Peyer's patch (tissue), 4 donors: ENCODE measurements at regions not wholly inside any gene's neighbourhood (a gene's known extent, or its start where the extent isn't known, plus 50 kb on each side); places are given as distances from the start of the nearest gene placed in this dataset.

Experiments used
- DNase-seq, 3 donors: peaks; one replicate each; pipeline ENCODE4 v3.0.0-alpha.2; 2017 to 2019
- H3K27ac ChIP-seq, 4 donors: fragments of 200-600 bp; sonication (generic); one replicate each; pipeline ENCODE4 v1.5.1; 2016 to 2019
- H3K27me3 ChIP-seq, 2 donors: fragments of 200-600 bp; sonication (generic); one replicate each; pipeline ENCODE4 v1.5.1; 2019
- H3K36me3 ChIP-seq, 3 donors: fragments of 200-600 bp; sonication (generic); one replicate each; pipeline ENCODE4 v1.5.1; 2016 to 2019
- H3K4me1 ChIP-seq, 4 donors: fragments of 200-600 bp; sonication (generic); one replicate each; pipeline ENCODE4 v1.5.1; 2016 to 2019
- H3K4me3 ChIP-seq, 4 donors: fragments of 200-600 bp; sonication (generic); 1 replicate in 3 of 4; 2 replicates in 1 of 4; pipeline ENCODE4 v1.5.1; 2016 to 2019; ENCODE audit warnings: mild to moderate bottlenecking in 1 of 4
- H3K9me3 ChIP-seq, 4 donors: fragments of 200-600 bp; sonication (generic); one replicate each; pipeline ENCODE4 v1.5.1; 2016 to 2019; ENCODE audit warnings: mild to moderate bottlenecking in 1 of 4
- CTCF ChIP-seq, 6 experiments: fragments of 450-650 bp in 4 of 6; fragments of 200-600 bp in 2 of 6; sonication (generic) in 1 of 6; IDR thresholded peaks; one replicate each; pipeline ENCODE4 v1.5.1; 2017 to 2019; ENCODE audit warnings: antibody characterized with exemption in 6 of 6, mild to moderate bottlenecking in 3 of 6, moderate library complexity in 1 of 6
- POLR2A ChIP-seq, 2 donors: fragments of 450-650 bp; IDR thresholded peaks; one replicate each; pipeline ENCODE4 v1.5.1; 2017; ENCODE audit warnings: antibody characterized with exemption in 2 of 2, mild to moderate bottlenecking in 2 of 2, moderate library complexity in 2 of 2

- DNase-seq = no peak
- no peak for TF ChIP-seq POLR2A (IDR thresholded peaks at IDR 0.05)
- no peak for TF ChIP-seq CTCF (IDR thresholded peaks at IDR 0.05)
Observed at GRCh38 chr12:109648521-109648920, 65.1 kb upstream of the FAM222A start.

GRCh38 chr12:109650808-109651207, 62.8 kb upstream of the FAM222A start:
- Histone ChIP-seq H3K27me3 (no peaks in the 10 kb centered on the region), H3K4me3 (no peak overlapping the region), H3K27ac (no peak overlapping the region), H3K36me3 (no peaks in the 10 kb centered on the region), H3K9me3 (no peaks in the 10 kb centered on the region), H3K4me1 (peaks cover 0 to 10% (median 0%) of the 10 kb centered on the region in 4 donors)
- no peak for DNase-seq
- TF ChIP-seq CTCF (IDR thresholded peaks at IDR 0.05) = no peak
- no peak for TF ChIP-seq POLR2A (IDR thresholded peaks at IDR 0.05)

More at GRCh38 chr12:109648521-109648920, 65.1 kb upstream of the FAM222A start:
- Histone ChIP-seq H3K36me3 (no peaks in the 10 kb centered on the region), H3K4me1 (peaks cover 0 to 10% (median 0%) of the 10 kb centered on the region in 4 donors), H3K4me3 (no peak overlapping the region), H3K9me3 (no peaks in the 10 kb centered on the region), H3K27ac (peak overlapping the region in 1 of 4 donors; percentile 43), H3K27me3 (no peaks in the 10 kb centered on the region)

GRCh38 chr12:109651596-109651995, 62.0 kb upstream of the FAM222A start:
- TF ChIP-seq POLR2A (IDR thresholded peaks at IDR 0.05) = no peak
- no peak for TF ChIP-seq CTCF (IDR thresholded peaks at IDR 0.05)
- no peaks in the 10 kb centered on the region for H3K27me3 ChIP-seq

GRCh38 chr12:109652233-109652976, 61.2 kb upstream of the FAM222A start:
- no peak for DNase-seq
- no peaks in the 10 kb centered on the region for H3K36me3 ChIP-seq

More at GRCh38 chr12:109651596-109651995, 62.0 kb upstream of the FAM222A start:
- Histone ChIP-seq H3K36me3 (no peaks in the 10 kb centered on the region), H3K9me3 (no peaks in the 10 kb centered on the region), H3K27ac (no peak overlapping the region), H3K4me1 (peaks cover 0 to 10% (median 0%) of the 10 kb centered on the region in 4 donors), H3K4me3 (no peak overlapping the region)
- DNase-seq = no peak

GRCh38 chr12:109652977-109653264, 60.7 kb upstream of the FAM222A start:
- TF ChIP-seq POLR2A (IDR thresholded peaks at IDR 0.05) = no peak
- no peak for TF ChIP-seq CTCF (IDR thresholded peaks at IDR 0.05)
- Histone ChIP-seq H3K36me3 (no peaks in the 10 kb centered on the region), H3K27ac (no peak overlapping the region), H3K9me3 (no peaks in the 10 kb centered on the region), H3K4me3 (no peak overlapping the region), H3K27me3 (no peaks in the 10 kb centered on the region), H3K4me1 (peaks cover 0 to 10% (median 0%) of the 10 kb centered on the region in 4 donors)
- no peak for DNase-seq

More at GRCh38 chr12:109652233-109652976, 61.2 kb upstream of the FAM222A start:
- no peaks in the 10 kb centered on the region for H3K27me3 ChIP-seq
- H3K4me3 ChIP-seq = no peak overlapping the region
- no peak overlapping the region for H3K27ac ChIP-seq
- H3K4me1 ChIP-seq = peaks cover 0 to 10% (median 0%) of the 10 kb centered on the region in 4 donors
- TF ChIP-seq CTCF (IDR thresholded peaks at IDR 0.05) (no peak), POLR2A (IDR thresholded peaks at IDR 0.05) (no peak)
- H3K9me3 ChIP-seq = no peaks in the 10 kb centered on the region
